HCT116 (cell line): ENCODE measurements at regions not wholly inside any gene's neighbourhood (a gene's known extent, or its start where the extent isn't known, plus 50 kb on each side); places are given as distances from the start of the nearest gene placed in this dataset.

Experiments
- ATAC-seq: fragments of 200-7000 bp; cut with Tn5 transposase; 2 replicates; pipeline ENCODE4 v1.9.1; 2020; ENCODE audit warnings: mild to moderate bottlenecking, moderate library complexity
- BruUV-seq: library from RNA; stranded (reverse); fragments of 400-500 nt; replicated peaks from 2 replicates; lab custom pipeline; 2021; lab: Mats Ljungman, UMichigan
- CTCF ChIA-PET: fragments of 300-600 bp; sonication (Branson Sonifier 250); formaldehyde crosslinking; loops from one replicate; lab custom pipeline; 2021; ENCODE audit warnings: antibody characterized with exemption; lab: Charles Lee
- POLR2A ChIA-PET: fragments of 300-600, 350-600 bp; sonication (Branson Sonifier 250); formaldehyde crosslinking; loops from one replicate; lab custom pipeline; 2021; ENCODE audit warnings: antibody characterized with exemption; lab: Charles Lee
- RAD21 ChIA-PET, 2 experiments: fragments of 300-600 bp; sonication (Branson Sonifier 250); formaldehyde crosslinking; loops; one replicate each; lab custom pipeline; 2023; ENCODE audit warnings: low total read pairs in 2 of 2; ENCODE audit not compliant: uncharacterized antibody in 2 of 2, unreplicated experiment in 2 of 2, low non-redundant PET in 1 of 2; lab: Charles Lee
- DNase-seq: peaks from one replicate; pipeline ENCODE4 v3.0.0-alpha.2; 2010; ENCODE audit warnings: low read depth, low spot score
- H2AFZ ChIP-seq: fragments of 200-600 bp; shearing (Covaris generic), sonication (generic); 2 replicates; pipeline ENCODE4 v1.6.1; 2017; ENCODE audit warnings: low read depth, mixed run types, mixed read lengths, antibody characterized with exemption, low read length; ENCODE audit not compliant: poor library complexity, severe bottlenecking
- H3K27ac ChIP-seq: 2 replicates; pipeline ENCODE4 v1.5.1; 2012; ENCODE audit warnings: low read depth, low read length
- H3K27me3 ChIP-seq: fragments of 200-600 bp; sonication (generic); 2 replicates; pipeline ENCODE4 v1.6.1; 2016; ENCODE audit warnings: mixed run types, low read length, mixed read lengths; ENCODE audit not compliant: insufficient read depth
- H3K36me3 ChIP-seq, 2 experiments: fragments of 200-500 bp in 1 of 2; fragments of 200-600 bp in 1 of 2; sonication (Bioruptor generic) in 1 of 2; sonication (generic) in 1 of 2; 2 replicates each; pipeline versions ENCODE4 v1.5.1 to v1.6.1; 2014 to 2016; ENCODE audit warnings: low read length in 2 of 2, inconsistent platforms in 1 of 2, mixed read lengths in 1 of 2, mixed run types in 1 of 2; ENCODE audit not compliant: insufficient read depth in 2 of 2, control insufficient read depth in 1 of 2
- H3K4me1 ChIP-seq, 2 experiments: fragments of 200-600 bp in 1 of 2; sonication (generic) in 1 of 2; 2 replicates each; pipeline versions ENCODE4 v1.5.1 to v1.6.1; 2012 to 2017; ENCODE audit warnings: low read length in 2 of 2, inconsistent platforms in 1 of 2, mild to moderate bottlenecking in 1 of 2, mixed read lengths in 1 of 2, mixed run types in 1 of 2, moderate library complexity in 1 of 2; ENCODE audit not compliant: insufficient read depth in 2 of 2, control insufficient read depth in 1 of 2
- H3K4me2 ChIP-seq: fragments of 200-600 bp; sonication (generic); 2 replicates; pipeline ENCODE4 v1.6.1; 2017; ENCODE audit warnings: mixed run types, low read length, mixed read lengths
- H3K4me3 ChIP-seq, 2 experiments: fragments of 200-600 bp in 1 of 2; sonication (generic) in 1 of 2; replicated peaks in 1 of 2; 2 replicates each; pipeline ENCODE4 v1.5.1; 2011 to 2016; ENCODE audit warnings: low read length in 2 of 2, control low read depth in 1 of 2, low read depth in 1 of 2, mild to moderate bottlenecking in 1 of 2, mixed read lengths in 1 of 2, mixed run types in 1 of 2
- H3K79me2 ChIP-seq: fragments of 200-600 bp; sonication (generic); 2 replicates; pipeline ENCODE4 v1.6.1; 2017; ENCODE audit warnings: mild to moderate bottlenecking, mixed run types, low read length, moderate library complexity, mixed read lengths; ENCODE audit not compliant: insufficient read depth
- H3K9ac ChIP-seq: fragments of 200-600 bp; sonication (generic); 2 replicates; pipeline ENCODE4 v1.6.1; 2016; ENCODE audit warnings: low read length, mixed read lengths
- H3K9me2 ChIP-seq: fragments of 200-600 bp; sonication (generic), shearing (Covaris generic); 2 replicates; pipeline ENCODE4 v1.6.1; 2017; ENCODE audit warnings: mixed run types, mild to moderate bottlenecking, moderate library complexity; ENCODE audit not compliant: insufficient read depth
- H3K9me3 ChIP-seq, 2 experiments: fragments of 200-500 bp in 1 of 2; fragments of 200-600 bp in 1 of 2; sonication (Bioruptor generic) in 1 of 2; sonication (generic) in 1 of 2; 2 replicates each; pipeline ENCODE4 v1.6.1; 2014 to 2017; ENCODE audit warnings: low read length in 2 of 2, mixed read lengths in 2 of 2, inconsistent platforms in 1 of 2, low read depth in 1 of 2, mild to moderate bottlenecking in 1 of 2, mixed run types in 1 of 2, moderate library complexity in 1 of 2; ENCODE audit not compliant: control insufficient read depth in 1 of 2, insufficient read depth in 1 of 2
- H4K20me1 ChIP-seq: fragments of 200-600 bp; sonication (generic), shearing (Covaris generic); 2 replicates; pipeline ENCODE4 v1.6.1; 2017; ENCODE audit warnings: mixed run types, mild to moderate bottlenecking, moderate library complexity; ENCODE audit not compliant: insufficient read depth
- FOSL1 ChIP-seq: IDR thresholded peaks from 2 replicates; pipeline ENCODE4 v1.6.1; 2012; ENCODE audit warnings: low read depth
- POLR2AphosphoS5 ChIP-seq: IDR thresholded peaks from 2 replicates; pipeline ENCODE4 v1.6.1; 2011; ENCODE audit warnings: mild to moderate bottlenecking, low read depth, low read length, moderate library complexity
- RAD21 ChIP-seq: IDR thresholded peaks from 2 replicates; pipeline ENCODE4 v1.6.1; 2012; ENCODE audit warnings: low read depth, mild to moderate bottlenecking
- TCF7L2 ChIP-seq: IDR thresholded peaks from 2 replicates; pipeline ENCODE4 v1.7.0; 2011; ENCODE audit warnings: borderline replicate concordance, inconsistent platforms; ENCODE audit not compliant: insufficient read depth, insufficient read length; ENCODE audit errors: extremely low read depth
- ZBTB33 ChIP-seq: IDR thresholded peaks from 2 replicates; pipeline ENCODE4 v1.6.1; 2011; ENCODE audit warnings: mild to moderate bottlenecking, low read length, moderate library complexity; ENCODE audit not compliant: insufficient replicate concordance; ENCODE audit errors: extremely low read depth
- ZFX ChIP-seq: fragments of 450-650 bp; IDR thresholded peaks from 2 replicates; pipeline ENCODE4 v1.6.1; 2017
- intact Hi-C: fragments of 100-400 bp; cut with micrococcal nuclease; formaldehyde crosslinking; loops from 2 replicates; pipeline ENCODE4 v1.10.0; 2022
- TF ChIP-seq, protein P1 (sequence below), 3 experiments: fragments of 200-600 bp in 1 of 3; sonication (generic) in 1 of 3; IDR thresholded peaks in 2 of 3; conservative IDR thresholded peaks in 1 of 3; 2 replicates each; pipeline ENCODE4 v1.5.1; 2012 to 2017; ENCODE audit warnings: low read depth in 2 of 3, low read length in 2 of 3, antibody characterized with exemption in 1 of 3, borderline replicate concordance in 1 of 3, control low read depth in 1 of 3, mild to moderate bottlenecking in 1 of 3, mixed read lengths in 1 of 3, mixed run types in 1 of 3, moderate library complexity in 1 of 3; ENCODE audit not compliant: insufficient read depth in 1 of 3
- TF ChIP-seq, protein P2 (sequence below): IDR thresholded peaks from 2 replicates; pipeline ENCODE4 v1.6.1; 2012; ENCODE audit warnings: low read depth

DNA sequence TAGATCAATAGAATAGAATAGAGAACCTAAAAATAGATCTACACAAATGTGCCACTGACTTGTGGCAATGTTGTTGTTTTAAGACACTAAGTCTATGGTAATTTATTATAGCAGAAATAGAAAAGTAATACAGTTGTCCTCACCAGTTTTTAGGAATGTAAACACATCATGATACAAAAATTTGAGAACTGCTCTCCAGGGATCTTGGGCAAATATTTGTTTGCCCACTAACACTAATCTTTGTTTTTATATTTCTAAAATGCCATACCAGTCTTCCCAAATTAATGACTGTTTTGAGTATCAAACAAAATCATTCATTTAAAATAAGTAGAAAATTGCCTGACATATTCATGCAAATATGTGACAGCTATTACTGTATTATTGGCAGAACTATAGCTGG lies 297.6 kb downstream of the BRINP1 start:
- peaks cover 0 to 9% of the 10 kb centered on the region in 2 experiments; a peak in 1 of 4 replicates for H3K9me3 ChIP-seq
- H3K79me2 ChIP-seq: no peaks in the 10 kb centered on the region
- no peaks in the 10 kb centered on the region for H3K27me3 ChIP-seq
- RAD21 ChIA-PET: no interaction called here
- no peaks in the 10 kb centered on the region for H3K4me1 ChIP-seq
- no peaks in the 10 kb centered on the region for H3K9me2 ChIP-seq
- intact Hi-C loops: no loop called here
- H3K27ac ChIP-seq: no peak overlapping the region
- POLR2A ChIA-PET: no interaction called here
- TF ChIP-seq RAD21: no peak
- TF ChIP-seq, protein P1, sequence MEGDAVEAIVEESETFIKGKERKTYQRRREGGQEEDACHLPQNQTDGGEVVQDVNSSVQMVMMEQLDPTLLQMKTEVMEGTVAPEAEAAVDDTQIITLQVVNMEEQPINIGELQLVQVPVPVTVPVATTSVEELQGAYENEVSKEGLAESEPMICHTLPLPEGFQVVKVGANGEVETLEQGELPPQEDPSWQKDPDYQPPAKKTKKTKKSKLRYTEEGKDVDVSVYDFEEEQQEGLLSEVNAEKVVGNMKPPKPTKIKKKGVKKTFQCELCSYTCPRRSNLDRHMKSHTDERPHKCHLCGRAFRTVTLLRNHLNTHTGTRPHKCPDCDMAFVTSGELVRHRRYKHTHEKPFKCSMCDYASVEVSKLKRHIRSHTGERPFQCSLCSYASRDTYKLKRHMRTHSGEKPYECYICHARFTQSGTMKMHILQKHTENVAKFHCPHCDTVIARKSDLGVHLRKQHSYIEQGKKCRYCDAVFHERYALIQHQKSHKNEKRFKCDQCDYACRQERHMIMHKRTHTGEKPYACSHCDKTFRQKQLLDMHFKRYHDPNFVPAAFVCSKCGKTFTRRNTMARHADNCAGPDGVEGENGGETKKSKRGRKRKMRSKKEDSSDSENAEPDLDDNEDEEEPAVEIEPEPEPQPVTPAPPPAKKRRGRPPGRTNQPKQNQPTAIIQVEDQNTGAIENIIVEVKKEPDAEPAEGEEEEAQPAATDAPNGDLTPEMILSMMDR (IDR thresholded peaks at IDR 0.05 in 2 of 3, conservative IDR thresholded peaks at IDR 0.05 in 1 of 3; ENCODE audit: borderline replicate concordance in 1 of 3, insufficient read depth in 1 of 3, low read depth in 2 of 3, low read length in 2 of 3): no peak
- no peak for TF ChIP-seq ZBTB33
- no peak for TF ChIP-seq FOSL1
- TF ChIP-seq, all 23 proteins: peak for 0
- DNase-seq (no peak), ATAC-seq (no peak)
- no peak overlapping the region for H3K9ac ChIP-seq
- BruUV-seq: no TSS peak
- no peaks in the 10 kb centered on the region for H3K36me3 ChIP-seq
- no peak overlapping the region for H2AFZ ChIP-seq
- H4K20me1 ChIP-seq: no peaks in the 10 kb centered on the region
- no peak overlapping the region for H3K4me3 ChIP-seq
- CTCF ChIA-PET: no interaction called here
- H3K4me2 ChIP-seq: no peak overlapping the region

- H3K9me2 ChIP-seq: no peaks in the 10 kb centered on the region
- H3K27me3 ChIP-seq: no peaks in the 10 kb centered on the region
- ATAC-seq: no peak
- no peak overlapping the region for H2AFZ ChIP-seq
- no peak overlapping the region for H3K4me2 ChIP-seq
- H3K27ac ChIP-seq: no peak overlapping the region
- no peaks in the 10 kb centered on the region for H3K79me2 ChIP-seq
- H3K4me1 ChIP-seq: no peaks in the 10 kb centered on the region
- POLR2A ChIA-PET: no interaction called here
- RAD21 ChIA-PET: no interaction called here
- no TSS peak for BruUV-seq
- H3K36me3 ChIP-seq: no peaks in the 10 kb centered on the region
- DNase-seq: no peak
- peaks cover 8 to 9% of the 10 kb centered on the region in 2 experiments; a peak in 2 of 4 replicates for H3K9me3 ChIP-seq
- intact Hi-C loops: no loop called here
- H3K4me3 ChIP-seq: no peak overlapping the region
- CTCF ChIA-PET: no interaction called here
- no peak overlapping the region for H3K9ac ChIP-seq
- no peaks in the 10 kb centered on the region for H4K20me1 ChIP-seq
- TF ChIP-seq POLR2AphosphoS5 (no peak), ZFX (no peak), FOSL1 (no peak), TCF7L2 (no peak)
- TF ChIP-seq, protein P1 (IDR thresholded peaks at IDR 0.05 in 2 of 3, conservative IDR thresholded peaks at IDR 0.05 in 1 of 3; ENCODE audit: borderline replicate concordance in 1 of 3, insufficient read depth in 1 of 3, low read depth in 2 of 3, low read length in 2 of 3): no peak
- TF ChIP-seq, protein P2, sequence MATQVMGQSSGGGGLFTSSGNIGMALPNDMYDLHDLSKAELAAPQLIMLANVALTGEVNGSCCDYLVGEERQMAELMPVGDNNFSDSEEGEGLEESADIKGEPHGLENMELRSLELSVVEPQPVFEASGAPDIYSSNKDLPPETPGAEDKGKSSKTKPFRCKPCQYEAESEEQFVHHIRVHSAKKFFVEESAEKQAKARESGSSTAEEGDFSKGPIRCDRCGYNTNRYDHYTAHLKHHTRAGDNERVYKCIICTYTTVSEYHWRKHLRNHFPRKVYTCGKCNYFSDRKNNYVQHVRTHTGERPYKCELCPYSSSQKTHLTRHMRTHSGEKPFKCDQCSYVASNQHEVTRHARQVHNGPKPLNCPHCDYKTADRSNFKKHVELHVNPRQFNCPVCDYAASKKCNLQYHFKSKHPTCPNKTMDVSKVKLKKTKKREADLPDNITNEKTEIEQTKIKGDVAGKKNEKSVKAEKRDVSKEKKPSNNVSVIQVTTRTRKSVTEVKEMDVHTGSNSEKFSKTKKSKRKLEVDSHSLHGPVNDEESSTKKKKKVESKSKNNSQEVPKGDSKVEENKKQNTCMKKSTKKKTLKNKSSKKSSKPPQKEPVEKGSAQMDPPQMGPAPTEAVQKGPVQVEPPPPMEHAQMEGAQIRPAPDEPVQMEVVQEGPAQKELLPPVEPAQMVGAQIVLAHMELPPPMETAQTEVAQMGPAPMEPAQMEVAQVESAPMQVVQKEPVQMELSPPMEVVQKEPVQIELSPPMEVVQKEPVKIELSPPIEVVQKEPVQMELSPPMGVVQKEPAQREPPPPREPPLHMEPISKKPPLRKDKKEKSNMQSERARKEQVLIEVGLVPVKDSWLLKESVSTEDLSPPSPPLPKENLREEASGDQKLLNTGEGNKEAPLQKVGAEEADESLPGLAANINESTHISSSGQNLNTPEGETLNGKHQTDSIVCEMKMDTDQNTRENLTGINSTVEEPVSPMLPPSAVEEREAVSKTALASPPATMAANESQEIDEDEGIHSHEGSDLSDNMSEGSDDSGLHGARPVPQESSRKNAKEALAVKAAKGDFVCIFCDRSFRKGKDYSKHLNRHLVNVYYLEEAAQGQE: no peak
These were observed 295.2 kb downstream of the BRINP1 start for GRCh38 chr9:119074017-119074416.
